Loucy (cell line): ENCODE measurements at regions not wholly inside any gene's neighbourhood (a gene's known extent, or its start where the extent isn't known, plus 50 kb on each side); places are given as distances from the start of the nearest gene placed in this dataset.

Source experiments
- H2AFZ ChIP-seq: fragments of 200-600 bp; sonication (generic); 2 replicates; pipeline ENCODE4 v1.6.0; 2016; ENCODE audit warnings: antibody characterized with exemption, mild to moderate bottlenecking, low read length, moderate library complexity
- H3F3A ChIP-seq: fragments of 200-600 bp; 2 replicates; pipeline ENCODE4 v1.6.0; 2016; ENCODE audit warnings: antibody characterized with exemption, low read depth, mild to moderate bottlenecking
- H3K27me3 ChIP-seq: fragments of 200-600 bp; sonication (generic); 2 replicates; pipeline ENCODE4 v1.6.1; 2014; ENCODE audit warnings: low read length, mild to moderate bottlenecking; ENCODE audit not compliant: insufficient read depth, poor library complexity, severe bottlenecking
- H3K36me3 ChIP-seq: fragments of 200-600 bp; sonication (generic); 2 replicates; pipeline ENCODE4 v1.6.1; 2016; ENCODE audit warnings: low read length; ENCODE audit not compliant: insufficient read depth
- H3K4me1 ChIP-seq: fragments of 200-600 bp; sonication (generic); 2 replicates; pipeline ENCODE4 v1.5.1; 2014; ENCODE audit warnings: low read length, mild to moderate bottlenecking; ENCODE audit not compliant: insufficient read depth, poor library complexity, severe bottlenecking
- H3K4me2 ChIP-seq: fragments of 200-600 bp; sonication (generic); 2 replicates; pipeline ENCODE4 v1.6.0; 2014; ENCODE audit warnings: antibody characterized with exemption, low read length, low read depth, mild to moderate bottlenecking; ENCODE audit not compliant: poor library complexity, severe bottlenecking
- H3K4me3 ChIP-seq: fragments of 200-600 bp; sonication (generic); 2 replicates; pipeline ENCODE4 v1.5.1; 2014; ENCODE audit warnings: low read length, mild to moderate bottlenecking, mixed read lengths; ENCODE audit not compliant: poor library complexity, severe bottlenecking
- H3K79me2 ChIP-seq: fragments of 200-600 bp; sonication (generic); 2 replicates; pipeline ENCODE4 v1.6.1; 2014; ENCODE audit warnings: low read length; ENCODE audit not compliant: insufficient read depth
- H3K9ac ChIP-seq: fragments of 200-600 bp; sonication (generic); 2 replicates; pipeline ENCODE4 v1.6.0; 2014; ENCODE audit warnings: mild to moderate bottlenecking, low read depth, low read length, moderate library complexity; ENCODE audit not compliant: poor library complexity, severe bottlenecking
- H3K9me2 ChIP-seq: fragments of 200-600 bp; sonication (generic); replicated peaks from 2 replicates; pipeline ENCODE4 v1.6.1; 2016; ENCODE audit warnings: low read depth, low read length, mixed read lengths
- H3K9me3 ChIP-seq: fragments of 200-600 bp; sonication (generic); 2 replicates; pipeline ENCODE4 v1.6.1; 2014; ENCODE audit warnings: mild to moderate bottlenecking, antibody characterized with exemption, low read length, low read depth; ENCODE audit not compliant: insufficient read depth
- H4K20me1 ChIP-seq: fragments of 200-600 bp; sonication (generic); 2 replicates; pipeline ENCODE4 v1.6.0; 2014; ENCODE audit warnings: antibody characterized with exemption, low read length, mild to moderate bottlenecking; ENCODE audit not compliant: insufficient read depth, poor library complexity, severe bottlenecking
- CTCF ChIP-seq: fragments of 200-600 bp; sonication (generic); conservative IDR thresholded peaks from 2 replicates; pipeline ENCODE4 v1.5.1; 2014; ENCODE audit warnings: mild to moderate bottlenecking, antibody characterized with exemption, low read length
- EZH2phosphoT487 ChIP-seq: fragments of 200-600 bp; IDR thresholded peaks from 2 replicates; pipeline ENCODE4 v1.6.1; 2018; ENCODE audit warnings: antibody characterized with exemption, mild to moderate bottlenecking, moderate library complexity, borderline replicate concordance

- H3F3A ChIP-seq = no peaks in the 10 kb centered on the region
- H3K9me3 ChIP-seq = no peaks in the 10 kb centered on the region
- no peaks in the 10 kb centered on the region for H4K20me1 ChIP-seq
- H3K79me2 ChIP-seq = no peaks in the 10 kb centered on the region
- no peak overlapping the region for H3K9ac ChIP-seq
- no peak overlapping the region for H2AFZ ChIP-seq
- no peaks in the 10 kb centered on the region for H3K27me3 ChIP-seq
- TF ChIP-seq EZH2phosphoT487 = no peak
- no peak for TF ChIP-seq CTCF
- H3K36me3 ChIP-seq = no peaks in the 10 kb centered on the region
- H3K4me3 ChIP-seq = no peak overlapping the region
- H3K4me2 ChIP-seq = no peak overlapping the region
- H3K9me2 ChIP-seq = no peaks in the 10 kb centered on the region
- peaks cover 3% of the 10 kb centered on the region for H3K4me1 ChIP-seq
Observed at GRCh38 chr2:12819721-12820120, 103.0 kb downstream of the TRIB2 start.

- H3K9me2 ChIP-seq = no peaks in the 10 kb centered on the region
- H3K4me2 ChIP-seq = no peak overlapping the region
- H3K9me3 ChIP-seq = no peaks in the 10 kb centered on the region
- no peak overlapping the region for H3K9ac ChIP-seq
- no peaks in the 10 kb centered on the region for H4K20me1 ChIP-seq
- no peaks in the 10 kb centered on the region for H3F3A ChIP-seq
- no peaks in the 10 kb centered on the region for H3K27me3 ChIP-seq
- H3K4me3 ChIP-seq = no peak overlapping the region
- peaks cover 3% of the 10 kb centered on the region for H3K4me1 ChIP-seq
- no peaks in the 10 kb centered on the region for H3K36me3 ChIP-seq
- H3K79me2 ChIP-seq = no peaks in the 10 kb centered on the region
- H2AFZ ChIP-seq = no peak overlapping the region
- TF ChIP-seq EZH2phosphoT487 (no peak), CTCF (no peak)
Observed at GRCh38 chr2:12821656-12822055, 104.9 kb downstream of the TRIB2 start.

- no peak overlapping the region for H3K4me2 ChIP-seq
Observed at GRCh38 chr2:12824351-12824777, 107.6 kb downstream of the TRIB2 start.

More at GRCh38 chr2:12824351-12824777, 107.6 kb downstream of the TRIB2 start:
- H3F3A ChIP-seq = no peaks in the 10 kb centered on the region
- H3K27me3 ChIP-seq = no peaks in the 10 kb centered on the region
- H3K4me1 ChIP-seq = peaks cover 3% of the 10 kb centered on the region
- H3K9me3 ChIP-seq = no peaks in the 10 kb centered on the region
- H3K79me2 ChIP-seq = no peaks in the 10 kb centered on the region
- H3K36me3 ChIP-seq = no peaks in the 10 kb centered on the region
- no peak for TF ChIP-seq CTCF
- no peak for TF ChIP-seq EZH2phosphoT487
- no peaks in the 10 kb centered on the region for H4K20me1 ChIP-seq
- no peak overlapping the region for H3K4me3 ChIP-seq
- no peak overlapping the region for H2AFZ ChIP-seq
- no peaks in the 10 kb centered on the region for H3K9me2 ChIP-seq
- no peak overlapping the region for H3K9ac ChIP-seq
